Testis (tissue), 2 donors: ENCODE measurements at regions not wholly inside any gene's neighbourhood (a gene's known extent, or its start where the extent isn't known, plus 50 kb on each side); places are given as distances from the start of the nearest gene placed in this dataset.
A peak's percentile ranks its signal among the peaks of the same experiment; 100 is the strongest.
"Not testable (repeated sequence)": the region's sequence is repeated elsewhere in the genome, so short reads cannot be mapped to it uniquely, and the experiment has no call there.

Experiments
- DNase-seq: peaks from one replicate; pipeline ENCODE4 v3.0.0-alpha.2; 2019
- H3K27ac ChIP-seq, 2 donors: fragments of 200-600 bp; sonication (generic); one replicate each; pipeline ENCODE4 v1.5.1; 2019
- H3K27me3 ChIP-seq: fragments of 200-600 bp; sonication (generic); one replicate; pipeline ENCODE4 v1.5.1; 2019
- H3K36me3 ChIP-seq: fragments of 200-600 bp; sonication (generic); one replicate; pipeline ENCODE4 v1.5.1; 2017; ENCODE audit warnings: low read depth; ENCODE audit errors: missing control alignments
- H3K4me1 ChIP-seq: fragments of 200-600 bp; sonication (generic); one replicate; pipeline ENCODE4 v1.5.1; 2019
- H3K4me3 ChIP-seq, 2 donors: fragments of 200-600 bp; sonication (generic); one replicate each; pipeline ENCODE4 v1.5.1; 2017 to 2019
- H3K9me3 ChIP-seq: fragments of 200-600 bp; sonication (generic); one replicate; pipeline ENCODE4 v1.5.1; 2017
- CTCF ChIP-seq, 3 experiments: fragments of 450-650 bp in 2 of 3; fragments of 200-600 bp in 1 of 3; sonication (generic) in 1 of 3; IDR thresholded peaks; one replicate each; pipeline ENCODE4 v1.5.1; 2016 to 2019; ENCODE audit warnings: antibody characterized with exemption in 3 of 3, mild to moderate bottlenecking in 2 of 3, moderate library complexity in 1 of 3
- POLR2A ChIP-seq: fragments of 450-650 bp; IDR thresholded peaks from one replicate; pipeline ENCODE4 v1.6.1; 2017; ENCODE audit warnings: antibody characterized with exemption, mild to moderate bottlenecking, moderate library complexity
- WGBS, 2 donors: methylation state at CpG; one replicate each; pipeline ENCODE4 v1.1.5; 2018; 5-methylcytosine and 5-hydroxymethylcytosine counted together
- intact Hi-C: fragments of 100-400 bp; cut with DNase I; formaldehyde crosslinking; loops from one replicate; pipeline ENCODE4 v1.15.1; 2023; ENCODE audit warnings: low total_unique reads

GRCh38 chr5:136814619-136815378 is 449.5 kb upstream of the TRPC7 start:
- 49 to 58% methylated on average over 10 to 11 of the region's 11 CpGs for WGBS, 2 donors
- no peaks in the 10 kb centered on the region for H3K9me3 ChIP-seq
- H3K36me3 ChIP-seq = no peaks in the 10 kb centered on the region
- H3K27me3 ChIP-seq = no peaks in the 10 kb centered on the region
- TF ChIP-seq POLR2A (no peak), CTCF (IDR thresholded peaks at IDR 0.05) (no peak)
- H3K4me3 ChIP-seq = peak overlapping the region in 1 of 2 donors; percentile 23
- H3K27ac ChIP-seq = no peak overlapping the region
- DNase-seq = no peak
- intact Hi-C loops = no loop called here
- peaks cover 5% of the 10 kb centered on the region for H3K4me1 ChIP-seq

GRCh38 chr5:136812270-136812669 is 446.9 kb upstream of the TRPC7 start:
- H3K27me3 ChIP-seq, H3K4me1 ChIP-seq, H3K36me3 ChIP-seq, H3K27ac ChIP-seq, intact Hi-C loops, H3K9me3 ChIP-seq, DNase-seq, H3K4me3 ChIP-seq: not testable (repeated sequence)
- WGBS, 2 donors = 89 to 90% methylated on average over 2 of the region's 2 CpGs

GRCh38 chr5:136811551-136811950 is 446.2 kb upstream of the TRPC7 start:
- TF ChIP-seq CTCF (IDR thresholded peaks at IDR 0.05) = no peak
- TF ChIP-seq POLR2A = no peak
- Histone ChIP-seq H3K9me3 (no peaks in the 10 kb centered on the region), H3K27me3 (no peaks in the 10 kb centered on the region), H3K4me3 (no peak overlapping the region), H3K4me1 (peaks cover 5% of the 10 kb centered on the region), H3K36me3 (no peaks in the 10 kb centered on the region), H3K27ac (no peak overlapping the region)
- intact Hi-C loops = no loop called here
- no peak for DNase-seq
- WGBS, 2 donors = 96 to 97% methylated on average over 2 of the region's 2 CpGs

- TF ChIP-seq POLR2A = no peak
- no peak for TF ChIP-seq CTCF (IDR thresholded peaks at IDR 0.05)
- Histone ChIP-seq H3K9me3 (no peaks in the 10 kb centered on the region), H3K27me3 (no peaks in the 10 kb centered on the region), H3K4me1 (peaks cover 5% of the 10 kb centered on the region), H3K4me3 (no peak overlapping the region), H3K27ac (no peak overlapping the region), H3K36me3 (no peaks in the 10 kb centered on the region)
- WGBS, 2 donors = 43 to 51% methylated on average over 3 of the region's 3 CpGs
- intact Hi-C loops = no loop called here
- no peak for DNase-seq
Measured at GRCh38 chr5:136811086-136811485, 445.7 kb upstream of the TRPC7 start.

- H3K4me3 ChIP-seq = no peak overlapping the region
- DNase-seq = no peak
- H3K9me3 ChIP-seq = no peaks in the 10 kb centered on the region
- intact Hi-C loops = no loop called here
- no peak overlapping the region for H3K27ac ChIP-seq
- H3K27me3 ChIP-seq = no peaks in the 10 kb centered on the region
- peaks cover 5% of the 10 kb centered on the region for H3K4me1 ChIP-seq
- WGBS, 2 donors = 22 to 51% methylated on average over 5 of the region's 5 CpGs
- TF ChIP-seq CTCF (IDR thresholded peaks at IDR 0.05) (no peak), POLR2A (no peak)
- no peaks in the 10 kb centered on the region for H3K36me3 ChIP-seq
Measured at GRCh38 chr5:136810261-136810801, 445.0 kb upstream of the TRPC7 start.
